MCF 10A (cell line): ENCODE measurements at regions not wholly inside any gene's neighbourhood (a gene's known extent, or its start where the extent isn't known, plus 50 kb on each side); places are given as distances from the start of the nearest gene placed in this dataset.
A peak's percentile ranks its signal among the peaks of the same experiment; 100 is the strongest.
"Not testable (repeated sequence)": the region's sequence is repeated elsewhere in the genome, so short reads cannot be mapped to it uniquely, and the experiment has no call there.

Source experiments
- BruUV-seq: library from RNA; stranded (reverse); fragments of 400-500 nt; replicated peaks from 2 replicates; lab custom pipeline; 2021; lab: Mats Ljungman, UMichigan
- CTCF ChIA-PET: fragments of 300-600 bp; sonication (Branson Sonifier 250); formaldehyde crosslinking; extraction: SDS; loops from one replicate; lab custom pipeline; 2021; ENCODE audit warnings: antibody characterized with exemption, inconsistent platforms; lab: Yijun Ruan, JAX
- POLR2A ChIA-PET: fragments of 300-600, 350-650 bp; sonication (Branson Sonifier 250); formaldehyde crosslinking; extraction: SDS; loops from one replicate; lab custom pipeline; 2020; ENCODE audit warnings: antibody characterized with exemption, inconsistent platforms; lab: Yijun Ruan, JAX
- DNase-seq: peaks from one replicate; pipeline ENCODE4 v3.0.0-alpha.2; 2018; ENCODE audit not compliant: unreplicated experiment
- H3K27ac Mint-ChIP-seq: one replicate; pipeline ENCODE4 v1.8.0; 2022; ENCODE audit warnings: mild to moderate bottlenecking, low read depth, mixed read lengths; ENCODE audit not compliant: unreplicated experiment
- H3K27me3 Mint-ChIP-seq: one replicate; pipeline ENCODE4 v1.8.0; 2022; ENCODE audit warnings: mixed read lengths; ENCODE audit not compliant: insufficient read depth, unreplicated experiment
- H3K36me3 Mint-ChIP-seq: one replicate; pipeline ENCODE4 v1.8.0; 2022; ENCODE audit warnings: mild to moderate bottlenecking, moderate library complexity, mixed read lengths; ENCODE audit not compliant: insufficient read depth, unreplicated experiment
- H3K4me1 Mint-ChIP-seq: one replicate; pipeline ENCODE4 v1.8.0; 2022; ENCODE audit warnings: mixed read lengths; ENCODE audit not compliant: insufficient read depth, unreplicated experiment
- H3K4me3 Mint-ChIP-seq: one replicate; pipeline ENCODE4 v1.8.0; 2022; ENCODE audit warnings: mild to moderate bottlenecking, moderate library complexity, mixed read lengths; ENCODE audit not compliant: unreplicated experiment
- H3K9me3 Mint-ChIP-seq: one replicate; pipeline ENCODE4 v1.8.0; 2022; ENCODE audit warnings: mixed read lengths; ENCODE audit not compliant: unreplicated experiment
- intact Hi-C: fragments of 100-400 bp; cut with micrococcal nuclease; formaldehyde crosslinking; loops from 2 replicates; pipeline ENCODE4 v1.14.1; 2022
- TF ChIP-seq, protein P1 (sequence below): fragments of 200-600 bp; IDR thresholded peaks from one replicate; pipeline ENCODE4 v1.8.0; 2022; ENCODE audit warnings: antibody characterized with exemption, mild to moderate bottlenecking; ENCODE audit not compliant: unreplicated experiment

DNA sequence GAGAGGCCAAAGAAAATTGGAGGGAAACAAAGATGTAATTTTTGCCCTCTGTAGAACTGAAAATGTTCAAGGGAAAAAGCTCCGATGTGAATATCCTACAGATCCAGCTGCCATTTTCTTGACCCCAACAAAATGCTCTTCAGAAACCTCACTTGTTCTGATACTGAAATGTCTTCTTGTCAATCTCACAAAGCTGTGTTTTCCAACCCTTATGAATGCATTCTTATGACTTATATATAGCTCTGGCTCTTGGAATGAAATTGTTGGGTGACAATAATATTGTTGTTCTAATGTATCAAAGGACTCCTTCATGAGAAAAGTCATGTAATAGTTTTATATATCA lies 157.1 kb upstream of the TGFBR2 start:
- no peak overlapping the region for H3K4me3 Mint-ChIP-seq
- CTCF ChIA-PET, result no interaction called here
- no peaks in the 10 kb centered on the region for H3K36me3 Mint-ChIP-seq
- no peaks in the 10 kb centered on the region for H3K9me3 Mint-ChIP-seq
- TF ChIP-seq, protein P1, sequence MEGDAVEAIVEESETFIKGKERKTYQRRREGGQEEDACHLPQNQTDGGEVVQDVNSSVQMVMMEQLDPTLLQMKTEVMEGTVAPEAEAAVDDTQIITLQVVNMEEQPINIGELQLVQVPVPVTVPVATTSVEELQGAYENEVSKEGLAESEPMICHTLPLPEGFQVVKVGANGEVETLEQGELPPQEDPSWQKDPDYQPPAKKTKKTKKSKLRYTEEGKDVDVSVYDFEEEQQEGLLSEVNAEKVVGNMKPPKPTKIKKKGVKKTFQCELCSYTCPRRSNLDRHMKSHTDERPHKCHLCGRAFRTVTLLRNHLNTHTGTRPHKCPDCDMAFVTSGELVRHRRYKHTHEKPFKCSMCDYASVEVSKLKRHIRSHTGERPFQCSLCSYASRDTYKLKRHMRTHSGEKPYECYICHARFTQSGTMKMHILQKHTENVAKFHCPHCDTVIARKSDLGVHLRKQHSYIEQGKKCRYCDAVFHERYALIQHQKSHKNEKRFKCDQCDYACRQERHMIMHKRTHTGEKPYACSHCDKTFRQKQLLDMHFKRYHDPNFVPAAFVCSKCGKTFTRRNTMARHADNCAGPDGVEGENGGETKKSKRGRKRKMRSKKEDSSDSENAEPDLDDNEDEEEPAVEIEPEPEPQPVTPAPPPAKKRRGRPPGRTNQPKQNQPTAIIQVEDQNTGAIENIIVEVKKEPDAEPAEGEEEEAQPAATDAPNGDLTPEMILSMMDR, result no peak
- no peaks in the 10 kb centered on the region for H3K4me1 Mint-ChIP-seq
- H3K27me3 Mint-ChIP-seq, result no peaks in the 10 kb centered on the region
- no peak overlapping the region for H3K27ac Mint-ChIP-seq
- POLR2A ChIA-PET, result no interaction called here
- DNase-seq, result no peak
- intact Hi-C loops, result no loop called here
- no TSS peak for BruUV-seq

DNA sequence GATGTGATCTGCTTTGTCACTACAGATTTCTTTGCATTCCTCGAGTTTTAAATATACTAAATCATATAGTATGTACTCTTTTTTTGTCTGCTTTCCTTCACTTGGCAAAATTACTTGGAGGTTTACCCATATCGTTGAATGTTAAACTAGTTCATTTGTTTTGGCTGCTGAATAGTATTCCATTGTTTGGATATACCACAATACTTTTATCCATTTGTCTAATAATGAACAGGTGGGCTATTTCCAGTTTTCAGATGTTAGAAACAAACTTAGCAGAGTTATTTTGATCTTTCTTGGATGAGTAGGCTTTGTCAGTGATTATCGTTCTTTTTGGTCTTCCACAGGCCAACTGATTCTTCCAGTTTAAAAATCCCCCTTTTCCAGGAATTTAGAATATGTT lies 154.0 kb upstream of the TGFBR2 start:
- TF ChIP-seq, protein P1, result no peak
- no peak for DNase-seq
- Mint-ChIP-seq H3K36me3 (no peaks in the 10 kb centered on the region), H3K4me3 (no peak overlapping the region), H3K9me3 (no peaks in the 10 kb centered on the region), H3K27me3 (no peaks in the 10 kb centered on the region), H3K4me1 (no peaks in the 10 kb centered on the region), H3K27ac (no peak overlapping the region)
- BruUV-seq, result no TSS peak
- CTCF ChIA-PET, result no interaction called here
- intact Hi-C loops, result no loop called here
- POLR2A ChIA-PET, result interaction anchor here (0.6 kb wide), 1 partner anchor 132 kb away, joined by 3 read pairs; no protein-coding TSS in a partner anchor

DNA sequence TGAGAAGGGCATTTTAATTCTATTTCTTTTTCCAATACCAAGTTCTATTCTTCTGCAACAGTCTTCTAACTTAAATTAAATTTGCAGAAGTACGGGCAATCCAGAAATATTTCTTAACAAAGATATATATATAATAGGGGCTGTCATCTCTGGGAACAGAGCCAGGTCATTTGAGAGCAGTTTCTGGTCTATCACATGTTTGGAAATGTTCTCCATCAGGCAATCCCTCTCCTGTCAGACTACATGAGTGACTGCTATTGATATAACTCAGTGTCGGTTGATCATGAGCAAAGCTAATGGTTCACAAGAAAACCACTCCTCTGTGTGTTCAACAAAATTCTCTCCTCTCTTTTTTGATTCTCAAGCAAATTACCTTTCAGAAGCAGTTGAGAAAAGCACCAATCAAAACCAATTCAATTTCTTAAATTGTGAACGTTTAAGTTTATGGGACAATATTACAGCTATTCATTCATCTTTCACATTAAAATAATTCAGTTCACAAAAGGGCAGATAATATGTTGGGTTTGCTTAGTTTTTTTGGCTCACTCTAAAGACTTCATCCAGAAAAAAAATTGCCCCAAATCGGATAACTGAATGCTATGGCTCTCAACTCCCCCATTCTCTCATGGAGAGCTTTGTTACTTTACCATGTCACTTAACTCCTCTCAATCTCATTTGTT lies 152.9 kb upstream of the TGFBR2 start:
- H3K4me3 Mint-ChIP-seq, result no peak overlapping the region
- no peaks in the 10 kb centered on the region for H3K9me3 Mint-ChIP-seq
- H3K36me3 Mint-ChIP-seq, result no peaks in the 10 kb centered on the region
- peak; percentile 20 for DNase-seq
- BruUV-seq, result no TSS peak
- no peaks in the 10 kb centered on the region for H3K4me1 Mint-ChIP-seq
- POLR2A ChIA-PET, result interaction anchor here (0.9 kb wide), 1 partner anchor 39 kb away, joined by 4 read pairs; no protein-coding TSS in a partner anchor
- TF ChIP-seq, protein P1, result no peak
- H3K27me3 Mint-ChIP-seq, result no peaks in the 10 kb centered on the region
- intact Hi-C loops, result no loop called here
- no peak overlapping the region for H3K27ac Mint-ChIP-seq
- CTCF ChIA-PET, result no interaction called here

DNA sequence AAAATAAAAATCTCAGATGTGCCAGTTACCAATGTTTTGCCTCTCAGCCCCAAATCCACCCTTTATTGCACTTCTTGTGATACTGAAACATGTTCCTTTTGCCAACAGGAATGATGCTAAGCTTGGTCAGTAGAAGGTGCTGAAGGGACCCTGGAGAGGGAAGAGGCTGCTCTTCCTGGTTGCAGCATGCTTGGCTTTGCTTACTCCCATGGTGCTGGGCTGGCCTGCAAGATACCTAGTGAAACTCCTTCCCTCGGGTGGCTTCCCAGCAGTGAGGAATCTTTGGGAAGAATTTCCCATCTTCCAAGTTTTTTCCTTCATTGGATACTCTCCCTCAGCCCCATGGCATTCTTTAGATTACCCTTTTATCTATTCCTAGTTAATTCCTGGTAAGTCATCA lies 151.8 kb upstream of the TGFBR2 start:
- no peaks in the 10 kb centered on the region for H3K9me3 Mint-ChIP-seq
- BruUV-seq, result no TSS peak
- ChIA-PET CTCF (interaction anchor here (0.7 kb wide), 1 partner anchor 125 kb away, joined by 3 read pairs; no protein-coding TSS in a partner anchor), POLR2A (interaction anchor here (0.9 kb wide), 1 partner anchor 38 kb away, joined by 4 read pairs; no protein-coding TSS in a partner anchor)
- H3K4me3 Mint-ChIP-seq, result no peak overlapping the region
- H3K27me3 Mint-ChIP-seq, result no peaks in the 10 kb centered on the region
- intact Hi-C loops, result no loop called here
- no peak for DNase-seq
- no peaks in the 10 kb centered on the region for H3K36me3 Mint-ChIP-seq
- no peak overlapping the region for H3K27ac Mint-ChIP-seq
- H3K4me1 Mint-ChIP-seq, result no peaks in the 10 kb centered on the region
- TF ChIP-seq, protein P1, result no peak

DNA sequence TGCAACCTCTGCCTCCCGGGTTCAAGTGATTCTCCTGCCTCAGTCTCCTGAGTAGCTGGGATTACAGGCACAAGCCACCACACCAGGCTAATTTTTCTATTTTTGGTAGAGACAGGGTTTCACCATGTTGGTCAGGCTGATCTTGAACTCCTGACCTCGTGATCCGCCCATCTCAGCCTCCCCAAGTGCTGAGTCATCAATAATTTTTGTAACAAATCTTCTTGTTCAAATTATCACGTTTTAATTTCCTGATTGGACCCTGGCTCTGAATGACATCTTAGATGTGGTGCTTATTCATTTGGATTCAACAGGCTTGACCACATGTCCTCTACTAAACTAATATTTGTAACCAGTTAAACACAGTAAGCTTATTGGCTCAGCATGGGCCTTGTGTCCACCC lies 151.3 kb upstream of the TGFBR2 start:
- H3K36me3 Mint-ChIP-seq, H3K4me3 Mint-ChIP-seq, intact Hi-C loops, DNase-seq, H3K27me3 Mint-ChIP-seq, H3K4me1 Mint-ChIP-seq, POLR2A ChIA-PET, H3K9me3 Mint-ChIP-seq, H3K27ac Mint-ChIP-seq, BruUV-seq: not testable (repeated sequence)
- CTCF ChIA-PET, result interaction anchor here (0.6 to 0.7 kb wide), 3 partner anchors 124 to 1387 kb away, joined by 3 read pairs; no protein-coding TSS in a partner anchor
